GM18519 (cell line): ENCODE measurements at regions not wholly inside any gene's neighbourhood (a gene's known extent, or its start where the extent isn't known, plus 50 kb on each side); places are given as distances from the start of the nearest gene placed in this dataset.
"Not testable (repeated sequence)": the region's sequence is repeated elsewhere in the genome, so short reads cannot be mapped to it uniquely, and the experiment has no call there.

ENCODE experiments used
- ATAC-seq: cut with Tn5 transposase; IDR thresholded peaks from one replicate; pipeline ENCODE4 v1.9.1; 2021; ENCODE audit warnings: mild to moderate bottlenecking, moderate library complexity; ENCODE audit not compliant: unreplicated experiment, low FRiP score

DNA sequence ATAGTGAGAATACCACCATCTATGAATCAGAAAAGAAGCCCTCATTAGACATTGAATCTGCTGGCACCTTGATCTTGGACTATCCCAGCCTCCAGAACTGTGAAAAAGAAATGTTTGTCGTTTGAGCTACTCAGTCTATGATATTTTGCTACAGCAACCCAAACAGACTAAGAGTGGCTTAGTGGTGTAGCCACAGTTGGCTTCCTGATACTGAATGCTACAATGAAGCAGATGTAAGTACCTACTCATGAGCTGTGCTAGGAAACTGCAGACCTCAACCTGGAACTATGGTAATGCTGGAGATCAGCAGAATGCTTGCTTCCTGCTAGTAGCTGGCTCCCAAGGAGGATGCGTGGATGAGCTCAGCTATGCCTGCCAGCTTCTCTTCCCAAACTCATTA is 268.6 kb upstream of the CRY1 start:
- no peak for ATAC-seq

DNA sequence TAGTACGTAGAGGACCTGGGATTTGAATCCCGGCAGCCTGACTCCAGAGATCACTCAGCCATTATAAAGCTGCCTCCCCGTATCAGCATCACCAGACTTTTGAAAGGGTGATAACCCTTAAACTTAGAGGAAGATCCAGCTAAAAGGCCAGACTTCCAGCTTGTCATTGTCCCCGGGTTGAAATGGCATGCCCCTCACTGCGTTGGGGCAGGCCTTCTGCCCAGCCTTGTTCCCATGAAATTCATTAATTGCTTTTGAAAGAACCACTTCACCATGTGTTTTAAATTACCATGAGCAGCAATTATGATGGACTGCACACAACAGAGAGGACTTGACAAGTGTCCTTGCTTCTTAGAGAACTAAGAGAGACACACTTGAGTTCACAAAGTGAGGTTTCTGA is 269.6 kb upstream of the CRY1 start:
- ATAC-seq = no peak

DNA sequence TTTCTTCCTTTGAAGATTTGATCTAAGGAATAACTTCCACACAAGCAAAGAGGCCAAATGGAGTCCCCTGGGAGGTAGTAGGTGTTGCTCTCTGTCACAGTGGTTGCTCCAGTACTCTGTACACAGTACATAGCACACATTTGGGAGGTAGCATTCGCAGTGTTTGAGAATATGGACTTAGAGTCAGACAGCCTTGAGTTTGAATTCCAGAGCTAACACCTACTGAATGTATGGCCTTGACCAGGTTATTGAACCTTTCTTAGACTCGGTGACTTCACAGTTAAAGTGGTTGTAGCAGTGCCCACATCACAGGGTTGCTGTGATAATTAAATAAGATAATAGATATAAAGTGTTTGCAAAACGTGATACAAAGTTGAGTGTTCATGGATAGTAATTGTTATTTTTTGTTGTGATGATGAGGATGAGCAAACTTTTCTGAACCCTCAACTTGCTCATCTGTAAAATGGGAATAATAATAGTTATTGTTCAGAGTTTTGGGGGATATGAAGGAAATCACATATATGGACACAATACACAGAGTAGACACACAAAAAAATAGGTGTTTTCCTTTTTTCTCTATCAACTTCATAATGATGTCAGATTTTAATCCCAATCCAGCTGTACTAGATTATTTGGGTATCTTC is 271.6 kb upstream of the CRY1 start:
- no peak for ATAC-seq

DNA sequence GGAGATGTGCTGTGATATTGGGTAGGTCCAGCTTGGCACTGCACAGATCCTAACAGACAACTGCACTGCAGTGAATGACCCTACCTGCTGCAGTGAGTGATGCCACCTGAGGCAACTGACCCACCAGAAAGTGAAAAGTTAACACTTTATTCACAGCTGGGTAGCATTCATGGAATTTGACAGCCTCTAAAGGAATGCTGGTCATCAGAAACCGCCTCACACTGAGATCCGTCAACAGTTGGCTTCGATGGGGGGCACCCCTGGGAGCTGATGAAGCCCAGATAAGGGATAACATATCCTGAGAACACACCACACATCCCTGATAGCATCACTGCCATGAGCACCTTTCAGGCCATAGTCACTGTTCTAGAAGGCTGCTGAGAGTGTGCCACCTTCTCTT is 272.4 kb upstream of the CRY1 start:
- ATAC-seq = no peak

DNA sequence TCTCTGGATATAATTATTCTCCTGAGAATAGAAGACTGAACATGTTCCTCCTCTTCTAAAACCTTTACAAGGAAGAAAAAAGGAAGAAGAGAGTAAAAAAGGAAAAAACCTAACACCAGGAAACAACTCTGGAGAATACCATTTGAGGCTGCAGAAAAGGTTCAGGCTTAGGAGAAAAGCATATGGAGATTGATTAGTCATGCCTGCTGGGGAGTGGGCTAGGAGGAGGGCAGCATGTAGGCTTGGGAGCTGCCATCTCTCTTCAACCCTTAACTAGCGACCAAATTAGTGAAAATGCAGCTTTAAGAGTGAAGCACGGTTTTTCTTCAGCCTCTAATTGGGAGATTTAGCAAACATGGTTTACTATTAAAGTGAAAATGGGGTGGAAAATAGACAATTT is 273.0 kb upstream of the CRY1 start:
- no peak for ATAC-seq

DNA sequence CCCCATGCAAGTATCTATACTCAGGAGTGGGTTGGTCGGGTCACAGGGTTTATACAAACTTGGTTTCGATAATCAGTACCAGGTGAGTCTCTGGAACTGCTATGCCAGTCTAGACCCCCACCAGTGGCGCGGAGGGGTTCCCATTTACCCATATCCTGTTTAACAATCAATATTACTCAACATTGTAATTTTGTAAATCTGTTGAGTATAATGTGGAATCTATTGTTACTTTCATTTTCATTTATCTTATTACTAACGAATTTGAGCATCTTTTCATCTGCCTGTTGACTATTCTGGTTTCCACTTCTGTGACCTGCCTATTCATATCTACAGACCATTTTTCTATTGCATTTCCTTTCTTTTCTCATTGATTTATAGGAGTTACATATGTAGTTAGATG is 275.2 kb upstream of the CRY1 start:
- no peak for ATAC-seq

DNA sequence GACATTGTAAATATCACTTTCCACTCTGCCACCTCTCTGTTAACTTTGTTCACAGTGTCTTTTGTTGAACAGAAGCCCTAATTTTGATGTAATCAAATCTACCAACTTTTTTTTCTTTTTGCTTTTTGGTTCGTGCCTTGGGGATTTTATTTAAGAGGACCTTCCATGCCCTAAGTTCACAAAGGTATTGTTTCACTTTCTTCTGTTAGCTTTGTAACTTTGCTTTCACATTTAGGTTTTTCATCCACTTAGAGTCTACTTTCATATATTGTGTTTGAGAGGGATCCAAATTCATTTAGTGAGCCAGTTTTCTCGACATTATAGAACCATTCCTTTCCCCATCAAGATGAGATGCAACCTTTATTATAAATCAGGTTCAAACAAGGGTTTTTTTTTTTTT is 275.7 kb upstream of the CRY1 start:
- no peak for ATAC-seq

DNA sequence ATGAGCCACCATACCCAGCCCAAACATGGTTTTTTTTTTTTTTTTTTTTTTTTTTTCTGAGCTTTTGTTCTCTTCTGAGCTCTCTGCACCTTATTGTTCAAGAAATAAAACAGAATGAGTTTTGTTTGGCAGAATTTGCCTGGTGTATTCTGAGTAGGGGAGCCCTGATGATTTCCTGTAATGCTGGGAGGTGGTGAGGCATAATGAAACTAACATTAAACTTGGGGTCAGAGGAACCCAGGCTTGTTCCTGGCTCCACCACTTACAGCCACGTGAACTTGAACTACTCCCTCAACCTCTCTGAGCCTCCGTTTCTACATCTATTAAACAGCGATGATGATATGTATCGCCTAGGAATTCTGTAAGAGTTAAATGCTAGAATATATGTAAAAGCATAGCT is 276.3 kb upstream of the CRY1 start:
- no peak for ATAC-seq

DNA sequence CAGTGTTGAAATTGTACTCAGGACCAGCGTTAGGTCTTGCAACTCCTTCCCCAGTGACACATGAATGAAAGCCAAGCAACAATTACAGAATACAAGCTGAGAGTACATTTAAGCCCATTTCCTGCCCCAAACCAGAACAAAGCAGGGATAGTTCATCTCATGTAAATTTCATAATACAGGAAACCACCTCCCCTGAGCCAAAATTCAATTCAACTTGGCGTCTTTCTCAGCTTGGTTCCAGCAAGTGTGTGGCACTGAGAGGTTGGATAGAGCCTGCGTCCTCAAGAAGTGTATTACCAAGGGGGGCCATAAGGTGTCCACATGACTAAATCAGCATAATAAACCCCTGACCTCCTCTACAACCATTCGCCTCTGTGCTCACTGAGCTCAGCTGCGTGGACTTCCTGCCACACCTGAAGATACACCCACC is 278.9 kb upstream of the CRY1 start:
- ATAC-seq = no peak

DNA sequence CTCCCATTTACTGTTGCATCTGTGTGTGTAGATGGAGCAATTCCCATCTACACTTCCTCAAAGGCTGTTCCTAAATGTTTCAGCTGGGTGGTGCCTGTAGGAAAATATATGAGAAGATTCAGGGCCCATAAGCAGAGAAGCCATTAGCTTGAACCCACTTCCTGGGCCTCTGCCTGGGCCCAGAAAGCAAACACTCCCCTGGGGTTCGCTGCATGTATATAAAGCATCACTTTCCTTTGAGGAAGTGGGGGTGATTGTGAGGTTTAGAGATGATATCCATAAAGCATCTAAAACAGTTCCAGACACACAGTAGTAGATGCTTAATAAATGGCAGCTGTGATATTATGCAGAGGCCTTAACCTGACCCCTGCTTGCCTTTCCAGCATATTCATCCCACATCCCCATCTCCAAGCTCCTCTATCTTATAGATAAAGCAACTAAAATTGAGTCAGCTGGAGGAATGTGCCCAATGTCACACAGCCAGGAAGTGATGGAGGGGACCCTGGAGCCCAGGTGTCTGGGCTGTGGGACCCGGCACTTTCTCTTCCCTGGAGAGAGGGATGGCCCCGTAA is 280.0 kb upstream of the CRY1 start:
- no peak for ATAC-seq

DNA sequence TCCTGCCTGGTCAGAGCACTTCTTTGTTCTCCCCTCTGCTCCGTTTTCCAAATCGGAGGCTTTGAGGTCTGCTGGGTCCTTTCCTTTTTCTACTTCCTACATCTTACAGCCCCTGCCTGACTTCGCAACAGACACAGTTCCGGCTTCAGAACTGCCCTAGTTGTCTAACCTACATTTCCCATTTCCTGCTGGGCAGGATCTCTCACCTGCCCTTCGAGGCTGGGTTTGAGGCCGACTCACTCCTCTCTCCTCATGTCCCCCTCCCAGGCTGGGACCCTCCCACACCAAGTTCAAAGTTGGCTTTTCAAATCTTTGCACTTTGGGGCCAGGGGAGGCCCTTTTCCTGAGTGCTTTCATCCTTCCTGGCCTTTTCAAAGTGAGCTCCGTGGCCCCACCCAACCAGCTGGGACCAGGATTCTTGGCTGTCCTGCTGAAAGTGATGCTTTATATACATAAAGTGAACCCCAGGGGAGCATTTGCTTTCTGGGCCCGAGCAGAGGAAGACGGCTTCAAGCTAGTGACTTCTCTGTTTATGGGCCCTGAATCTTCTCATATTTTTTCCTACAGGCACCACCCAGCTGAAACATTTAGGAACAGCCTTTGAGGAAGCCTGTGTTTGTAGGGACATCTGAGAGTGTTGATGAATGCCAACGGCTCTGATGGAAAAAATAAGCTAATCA is 281.0 kb upstream of the CRY1 start:
- no peak for ATAC-seq

DNA sequence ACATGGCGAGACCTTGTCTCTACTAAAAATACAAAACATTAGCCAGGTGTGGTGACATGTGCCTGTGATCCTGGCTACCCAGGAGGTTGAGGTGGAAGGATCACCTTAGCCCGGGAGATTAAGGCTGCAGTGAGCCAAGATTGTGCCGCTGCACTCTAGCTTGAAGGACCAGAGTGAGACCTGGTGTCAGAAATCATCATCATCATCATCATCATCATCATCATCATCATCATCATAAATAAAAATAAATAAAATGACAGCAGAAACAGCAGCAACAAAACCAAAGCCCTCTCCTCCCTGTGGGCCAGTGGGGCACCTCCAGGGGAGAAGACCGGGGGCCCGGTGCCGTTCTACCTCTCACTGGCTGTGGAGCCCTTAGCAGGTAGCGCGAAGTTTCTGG is 281.9 kb upstream of the CRY1 start:
- no peak for ATAC-seq

DNA sequence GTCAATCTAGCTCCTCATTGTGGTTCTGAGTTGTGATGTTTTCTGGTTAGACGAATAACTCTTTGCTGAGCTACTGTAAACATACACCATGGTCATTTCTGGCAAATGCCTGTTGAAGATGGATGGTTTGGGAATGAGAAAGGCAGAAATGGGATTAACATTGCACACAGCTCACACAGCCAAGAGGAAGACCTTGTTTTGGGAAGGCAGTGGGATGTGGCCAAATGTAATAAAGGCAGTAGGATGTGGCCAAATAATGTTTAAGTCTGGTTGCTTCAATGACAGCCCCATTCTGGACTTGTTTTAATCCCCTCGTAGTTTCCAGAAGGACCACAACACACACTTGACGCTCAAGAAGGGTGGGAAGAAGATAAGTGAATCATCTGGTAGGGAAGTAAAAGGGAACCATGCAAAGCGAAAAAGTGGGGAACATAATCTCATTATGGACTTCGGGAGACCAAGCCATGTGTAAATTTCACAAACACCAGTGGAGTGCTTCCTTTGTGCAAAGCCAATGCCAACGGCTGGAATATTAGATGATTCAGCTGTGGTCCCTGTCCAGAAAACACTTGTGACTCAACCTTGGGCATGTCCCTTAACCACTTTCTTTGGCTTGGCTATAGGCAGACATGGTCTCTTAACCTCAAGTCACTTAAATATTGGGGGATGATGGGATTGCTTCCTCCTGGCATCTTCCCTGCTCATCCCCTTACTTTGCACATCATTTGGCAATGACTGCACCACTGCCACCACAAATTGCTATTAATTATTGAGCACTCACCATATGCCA is 284.4 kb upstream of the CRY1 start:
- no peak for ATAC-seq

DNA sequence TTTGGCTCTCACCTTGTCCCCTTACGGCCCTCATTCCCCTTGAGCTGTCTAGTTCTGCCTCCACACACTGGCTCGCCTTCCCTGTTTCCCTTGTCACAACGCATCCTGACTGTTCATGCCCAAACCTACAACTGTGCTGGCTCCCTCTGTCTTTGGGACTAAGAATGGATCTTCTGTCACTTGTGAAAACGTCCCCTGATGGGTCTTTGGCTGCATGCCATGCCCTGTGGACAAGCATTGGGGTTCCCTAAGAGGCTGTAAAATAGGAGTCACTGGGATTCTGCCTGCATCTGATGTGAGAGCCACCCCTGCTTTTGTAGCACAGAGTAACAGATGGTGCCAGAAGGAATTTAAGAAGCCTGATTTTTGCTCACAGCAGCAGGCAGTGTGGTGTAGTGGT is 285.3 kb upstream of the CRY1 start:
- ATAC-seq = no peak

DNA sequence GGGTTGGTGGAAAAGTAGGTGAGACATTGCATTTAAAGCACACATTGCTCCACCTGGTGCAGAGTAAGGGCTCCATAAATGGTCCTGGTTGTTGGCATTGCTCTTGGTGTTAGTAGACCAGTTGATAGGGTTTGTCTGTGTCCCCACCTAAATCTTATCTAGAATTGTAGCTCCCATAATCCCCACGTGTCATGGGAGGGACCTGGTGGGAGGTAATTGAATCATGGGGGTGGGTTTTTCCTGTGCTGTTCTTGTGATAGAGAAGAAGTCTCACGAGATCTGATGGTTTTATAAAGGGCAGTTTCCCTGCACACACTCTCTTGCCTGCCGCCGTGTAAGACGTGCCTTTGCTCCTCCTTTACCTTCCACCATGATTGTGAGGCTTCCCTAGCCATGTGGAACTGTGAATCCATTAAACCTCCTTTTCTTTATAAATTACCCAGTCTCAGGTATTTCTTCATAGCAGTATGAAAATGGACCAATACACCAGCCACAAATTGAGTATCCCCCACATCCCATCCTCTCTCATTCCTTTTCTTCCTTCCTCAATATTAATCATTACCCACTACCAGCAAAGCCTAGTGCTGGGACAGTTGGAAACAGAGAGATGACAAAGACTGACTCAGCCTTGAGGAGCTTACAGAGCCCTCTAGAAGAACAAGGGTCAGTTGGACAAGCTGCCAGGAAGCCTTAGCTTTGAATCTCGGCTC is 285.9 kb upstream of the CRY1 start:
- ATAC-seq = not testable (repeated sequence)

DNA sequence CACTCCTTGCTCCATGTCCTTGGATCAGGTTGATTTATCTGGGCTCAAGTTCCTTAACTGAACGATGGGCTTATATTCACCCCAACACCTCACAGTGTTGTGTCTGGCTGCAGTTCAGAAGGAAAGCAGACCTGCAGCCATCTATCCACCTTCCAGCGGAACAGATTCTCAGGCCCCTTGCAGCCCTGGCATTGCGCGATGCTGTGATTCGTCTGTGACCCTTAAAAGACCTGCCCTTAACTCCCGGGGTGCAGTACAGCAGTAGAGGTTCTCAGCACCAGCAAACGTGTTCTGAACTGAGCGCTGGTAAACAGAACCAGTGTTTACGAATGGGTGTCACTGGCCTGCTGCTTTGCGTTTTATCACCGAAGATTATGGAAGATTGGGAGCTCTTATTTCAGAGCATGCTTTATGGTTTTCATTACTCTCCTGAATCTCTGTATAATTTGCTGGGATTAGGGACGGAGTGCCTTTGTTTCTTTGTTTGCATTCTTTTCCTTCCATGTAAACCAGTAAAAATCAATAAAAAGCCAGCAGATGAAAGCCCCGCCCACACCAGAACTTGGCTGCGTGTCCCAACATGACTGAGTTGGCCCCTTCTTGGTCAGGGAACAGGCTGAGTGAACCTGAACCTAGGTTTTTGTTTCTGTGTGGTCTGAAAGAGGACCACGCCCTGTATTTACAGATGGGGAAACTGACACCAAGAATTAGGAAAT is 286.7 kb upstream of the CRY1 start:
- ATAC-seq = no peak

DNA sequence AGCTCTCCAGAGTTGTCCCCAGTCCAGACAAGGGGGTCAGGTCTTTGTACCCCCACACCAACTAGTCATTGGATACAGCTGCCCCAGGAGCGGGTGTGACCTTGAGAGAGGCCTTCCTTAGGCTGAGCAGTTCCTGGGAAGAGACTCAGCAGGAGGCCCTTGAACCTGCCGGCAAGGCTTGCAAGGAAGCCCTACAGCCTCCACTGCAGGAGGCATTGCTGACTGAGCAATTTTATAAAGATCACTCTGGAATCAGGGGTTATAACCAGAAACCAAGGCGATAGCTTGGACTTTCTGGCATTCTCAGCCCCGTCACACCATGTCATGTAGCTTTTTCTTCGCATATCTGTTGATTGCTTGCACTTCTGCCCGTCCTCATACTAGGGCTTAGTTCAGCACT is 291.3 kb upstream of the CRY1 start:
- no peak for ATAC-seq

DNA sequence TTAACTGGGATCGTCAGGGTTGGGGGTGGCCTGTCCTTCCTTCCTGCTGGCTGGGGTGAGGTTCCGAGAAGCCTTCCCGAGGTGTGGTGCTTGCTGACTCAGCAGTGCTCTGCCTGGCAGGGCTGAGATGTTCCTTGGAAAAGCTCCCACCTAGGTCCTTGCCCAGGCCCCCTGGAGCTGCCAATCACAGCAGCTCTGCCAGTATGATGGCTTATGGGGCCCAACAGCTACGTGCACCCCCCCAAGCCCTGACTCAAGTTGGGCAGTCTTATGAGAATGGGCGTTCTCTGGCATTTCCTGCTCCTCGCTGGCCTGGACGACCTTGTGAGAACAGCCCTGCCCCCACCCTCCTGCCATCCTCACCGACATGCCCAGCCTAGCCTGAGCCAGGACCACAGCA is 292.2 kb upstream of the CRY1 start:
- no peak for ATAC-seq

DNA sequence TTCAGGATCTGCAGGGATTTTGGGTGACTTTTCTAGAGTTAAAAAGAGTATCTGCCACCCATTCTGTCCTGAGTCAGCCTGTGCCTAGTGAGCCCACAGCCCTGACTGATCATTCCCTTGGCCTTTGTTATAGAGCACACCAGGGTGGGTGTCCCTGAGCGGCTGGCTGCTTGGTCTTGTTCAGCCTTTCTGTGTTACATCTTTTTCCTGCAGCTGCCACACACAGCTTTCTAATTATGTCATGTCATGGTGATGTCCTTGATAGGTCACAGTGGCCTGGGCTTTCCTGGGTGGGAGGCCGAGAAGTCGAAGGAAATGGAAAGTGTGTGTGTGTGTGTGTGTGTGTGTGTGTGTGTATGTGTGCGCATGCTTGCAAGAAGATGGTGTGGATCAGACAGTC is 293.2 kb upstream of the CRY1 start:
- ATAC-seq = no peak

DNA sequence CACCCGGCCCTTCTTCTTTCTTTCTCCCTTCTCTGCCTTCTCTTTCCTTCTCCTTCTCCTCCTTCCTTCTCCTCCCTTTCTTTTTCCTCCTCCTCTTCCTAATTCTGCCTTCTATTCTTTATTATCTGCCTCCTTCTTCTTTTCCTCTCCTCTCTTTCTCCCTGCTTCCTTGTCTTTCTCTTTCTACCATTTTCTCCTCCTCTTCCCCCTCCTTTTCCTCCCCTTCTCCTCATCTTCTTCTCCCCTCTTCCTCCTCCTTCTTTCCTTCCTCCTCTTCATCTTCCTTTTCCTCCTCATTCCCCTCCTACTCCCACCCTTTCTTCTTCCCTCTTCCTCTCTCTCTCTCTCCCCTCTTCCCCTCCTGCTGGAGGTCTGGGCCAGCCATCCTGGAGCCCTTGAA is 294.9 kb upstream of the CRY1 start:
- ATAC-seq = no peak
